B cell (primary cell): ENCODE measurements at regions not wholly inside any gene's neighbourhood (a gene's known extent, or its start where the extent isn't known, plus 50 kb on each side); places are given as distances from the start of the nearest gene placed in this dataset.

Experiments used
- ATAC-seq: fragments of 200-7000 bp; cut with Tn5 transposase; one replicate; pipeline ENCODE4 v1.10.0; 2021; ENCODE audit warnings: low read depth, mild to moderate bottlenecking, moderate number of reproducible peaks, moderate library complexity
- CTCF ChIA-PET: fragments of 350-600 bp; sonication (Branson Sonifier 250); formaldehyde crosslinking; loops from one replicate; lab custom pipeline; 2021; ENCODE audit warnings: antibody characterized with exemption, inconsistent platforms; lab: Charles Lee
- POLR2A ChIA-PET: fragments of 350-600 bp; sonication (Branson Sonifier 250); formaldehyde crosslinking; loops from one replicate; lab custom pipeline; 2021; ENCODE audit warnings: antibody characterized with exemption; lab: Charles Lee
- DNase-seq: peaks from one replicate; pipeline ENCODE4 v3.0.0; 2013
- H2AFZ ChIP-seq: 2 replicates; pipeline ENCODE4 v1.6.1; 2012; ENCODE audit warnings: mild to moderate bottlenecking, low read depth, low read length; ENCODE audit not compliant: insufficient read depth, poor library complexity, severe bottlenecking
- H3K27ac ChIP-seq, 2 donors: 1 replicate in 1 of 2; 2 replicates in 1 of 2; pipeline ENCODE4 v1.5.1; 2012 to 2013; ENCODE audit warnings: low read length in 2 of 2, mild to moderate bottlenecking in 2 of 2, moderate library complexity in 1 of 2
- H3K27me3 ChIP-seq, 4 experiments: fragments of 200-600 bp in 1 of 4; sonication (generic) in 1 of 4; replicated peaks in 1 of 4; 1 replicate in 2 of 4; 2 replicates in 2 of 4; pipeline versions ENCODE4 v1.6.1 to v1.7.0; 2013 to 2016; ENCODE audit warnings: low read length in 3 of 4, mild to moderate bottlenecking in 2 of 4, mixed read lengths in 1 of 4, moderate library complexity in 1 of 4; ENCODE audit not compliant: insufficient read depth in 4 of 4, control insufficient read depth in 3 of 4; ENCODE audit errors: control extremely low read depth in 1 of 4
- H3K36me3 ChIP-seq, 2 experiments: replicated peaks in 1 of 2; 1 replicate in 1 of 2; 2 replicates in 1 of 2; pipeline versions ENCODE4 v1.6.1 to v1.7.1; 2013; ENCODE audit warnings: low read length in 1 of 2; ENCODE audit not compliant: insufficient read depth in 2 of 2, control insufficient read depth in 1 of 2; ENCODE audit errors: control extremely low read depth in 1 of 2, extremely low read depth in 1 of 2
- H3K4me1 ChIP-seq, 2 donors: fragments of 200-600 bp in 1 of 2; sonication (generic) in 1 of 2; 1 replicate in 1 of 2; 2 replicates in 1 of 2; pipeline versions ENCODE4 v1.5.1 to v1.6.1; 2013 to 2017; ENCODE audit warnings: low read length in 2 of 2; ENCODE audit not compliant: control insufficient read depth in 2 of 2, insufficient read depth in 2 of 2
- H3K4me2 ChIP-seq: replicated peaks from 2 replicates; pipeline ENCODE3; 2012; ENCODE audit warnings: mild to moderate bottlenecking, low read depth, low read length; ENCODE audit not compliant: poor library complexity, severe bottlenecking
- H3K4me3 ChIP-seq, 5 experiments: fragments of 200-600 bp in 1 of 5; sonication (generic) in 1 of 5; 1 replicate in 3 of 5; 2 replicates in 2 of 5; pipeline versions ENCODE4 v1.5.1 to v1.7.0; 2011 to 2016; ENCODE audit warnings: low read length in 4 of 5, mild to moderate bottlenecking in 4 of 5, low read depth in 2 of 5, control low read depth in 1 of 5, moderate library complexity in 1 of 5; ENCODE audit not compliant: insufficient read depth in 1 of 5; ENCODE audit errors: control extremely low read depth in 1 of 5, extremely low read depth in 1 of 5
- H3K79me2 ChIP-seq: fragments of 200-600 bp; sonication (generic); one replicate; pipeline ENCODE4 v1.6.0; 2016; ENCODE audit warnings: low read length; ENCODE audit not compliant: control insufficient read depth, insufficient read depth
- H3K9ac ChIP-seq: fragments of 200-600 bp; sonication (generic); 2 replicates; pipeline ENCODE4 v1.6.1; 2017; ENCODE audit warnings: mild to moderate bottlenecking, low read length, moderate library complexity
- H3K9me3 ChIP-seq, 3 donors: one replicate each; pipeline versions ENCODE4 v1.6.1 to v1.7.1; 2013; ENCODE audit warnings: low read length in 2 of 3; ENCODE audit not compliant: control insufficient read depth in 2 of 3, insufficient read depth in 1 of 3; ENCODE audit errors: control extremely low read depth in 1 of 3
- H4K20me1 ChIP-seq: 2 replicates; pipeline ENCODE4 v1.6.0; 2012; ENCODE audit warnings: mild to moderate bottlenecking, low read length; ENCODE audit not compliant: insufficient read depth, control insufficient read depth, poor library complexity, severe bottlenecking
- H3K27ac Mint-ChIP-seq: one replicate; pipeline ENCODE4 v1.8.0; 2021; ENCODE audit warnings: mixed read lengths
- H3K27me3 Mint-ChIP-seq: one replicate; pipeline ENCODE4 v1.8.0; 2021; ENCODE audit warnings: mixed read lengths
- H3K4me1 Mint-ChIP-seq: one replicate; pipeline ENCODE4 v1.8.0; 2021; ENCODE audit warnings: mixed read lengths
- H3K4me3 Mint-ChIP-seq: one replicate; pipeline ENCODE4 v1.8.0; 2021; ENCODE audit warnings: mixed read lengths
- H3K9me3 Mint-ChIP-seq: one replicate; pipeline ENCODE4 v1.8.0; 2022; ENCODE audit warnings: mixed read lengths; ENCODE audit not compliant: insufficient read depth
- CTCF ChIP-seq: fragments of 200-600 bp; IDR thresholded peaks from one replicate; pipeline ENCODE4 v1.8.0; 2022; ENCODE audit warnings: antibody characterized with exemption, mild to moderate bottlenecking
- EZH2 ChIP-seq: IDR thresholded peaks from 2 replicates; pipeline ENCODE4 v1.6.1; 2012; ENCODE audit warnings: borderline replicate concordance, low read depth, mild to moderate bottlenecking, moderate library complexity, low read length; ENCODE audit not compliant: insufficient read depth, poor library complexity, severe bottlenecking
- WGBS: methylation state at CpG from one replicate; pipeline ENCODE4 v1.1.5; 2013; ENCODE audit warnings: missing lambda C conversion rate; ENCODE audit not compliant: insufficient coverage; 5-methylcytosine and 5-hydroxymethylcytosine counted together
- intact Hi-C: fragments of 100-400 bp; cut with micrococcal nuclease; formaldehyde crosslinking; loops from one replicate; pipeline ENCODE4 v1.10.0; 2022

- no peaks in the 10 kb centered on the region for H3K79me2 ChIP-seq
- peaks cover 11% of the 10 kb centered on the region for H3K27me3 Mint-ChIP-seq
- WGBS: no CpG with 5 or more reads among the region's 1 CpG
- H3K27ac ChIP-seq: no peak overlapping the region
- DNase-seq (no peak), ATAC-seq (no peak)
- H3K27me3 ChIP-seq: no peaks in the 10 kb centered on the region
- H3K9me3 ChIP-seq: no peaks in the 10 kb centered on the region
- no peak overlapping the region for H3K4me3 Mint-ChIP-seq
- CTCF ChIA-PET: no interaction called here
- intact Hi-C loops: no loop called here
- H3K9ac ChIP-seq: no peak overlapping the region
- H2AFZ ChIP-seq: no peak overlapping the region
- no peak for TF ChIP-seq EZH2
- no peak for TF ChIP-seq CTCF
- no peaks in the 10 kb centered on the region for H4K20me1 ChIP-seq
- H3K4me1 ChIP-seq: no peaks in the 10 kb centered on the region
- no peaks in the 10 kb centered on the region for H3K9me3 Mint-ChIP-seq
- no peak overlapping the region for H3K4me2 ChIP-seq
- no peaks in the 10 kb centered on the region for H3K36me3 ChIP-seq
- H3K4me1 Mint-ChIP-seq: no peaks in the 10 kb centered on the region
- POLR2A ChIA-PET: no interaction called here
- no peak overlapping the region for H3K4me3 ChIP-seq
- no peak overlapping the region for H3K27ac Mint-ChIP-seq
These were observed 98.5 kb upstream of the ANK3 start for GRCh38 chr10:60488111-60488669.

- no peak overlapping the region for H3K27ac ChIP-seq
- H2AFZ ChIP-seq: no peak overlapping the region
- no peak for TF ChIP-seq EZH2
- no peak for TF ChIP-seq CTCF
- peaks cover 11% of the 10 kb centered on the region for H3K27me3 Mint-ChIP-seq
- H3K9me3 ChIP-seq: no peaks in the 10 kb centered on the region
- no peak for DNase-seq
- H3K79me2 ChIP-seq: no peaks in the 10 kb centered on the region
- POLR2A ChIA-PET: no interaction called here
- no peaks in the 10 kb centered on the region for H3K27me3 ChIP-seq
- no peaks in the 10 kb centered on the region for H4K20me1 ChIP-seq
- no peaks in the 10 kb centered on the region for H3K36me3 ChIP-seq
- H3K9ac ChIP-seq: no peak overlapping the region
- H3K27ac Mint-ChIP-seq: no peak overlapping the region
- H3K4me2 ChIP-seq: no peak overlapping the region
- no peaks in the 10 kb centered on the region for H3K4me1 ChIP-seq
- H3K9me3 Mint-ChIP-seq: no peaks in the 10 kb centered on the region
- CTCF ChIA-PET: no interaction called here
- H3K4me3 Mint-ChIP-seq: no peak overlapping the region
- intact Hi-C loops: no loop called here
- no peaks in the 10 kb centered on the region for H3K4me1 Mint-ChIP-seq
- WGBS: 92% methylated on average over 8 of the region's 9 CpGs
- no peak overlapping the region for H3K4me3 ChIP-seq
- no peak for ATAC-seq
These were observed 97.9 kb upstream of the ANK3 start for GRCh38 chr10:60487543-60487942.
